Esophagus muscularis mucosa (tissue), 4 donors: ENCODE measurements at regions not wholly inside any gene's neighbourhood (a gene's known extent, or its start where the extent isn't known, plus 50 kb on each side); places are given as distances from the start of the nearest gene placed in this dataset.

Experiments
- EP300 ChIP-seq: sonication (generic); formaldehyde crosslinking; IDR thresholded peaks from one replicate; pipeline ENCODE4 v1.6.1; 2017; ENCODE audit warnings: antibody characterized with exemption
- POLR2A ChIP-seq: fragments of 450-650 bp; IDR thresholded peaks from one replicate; pipeline ENCODE4 v1.6.1; 2017; ENCODE audit warnings: antibody characterized with exemption, moderate library complexity, mild to moderate bottlenecking, low read depth
- TF ChIP-seq, protein P1 (sequence below), 3 experiments: fragments of 200-600 bp in 2 of 3; fragments of 450-650 bp in 1 of 3; sonication (generic) in 2 of 3; IDR thresholded peaks; one replicate each; pipeline ENCODE4 v1.5.1; 2017 to 2019; ENCODE audit warnings: antibody characterized with exemption in 3 of 3, mild to moderate bottlenecking in 2 of 3, moderate library complexity in 1 of 3

- TF ChIP-seq, protein P1, sequence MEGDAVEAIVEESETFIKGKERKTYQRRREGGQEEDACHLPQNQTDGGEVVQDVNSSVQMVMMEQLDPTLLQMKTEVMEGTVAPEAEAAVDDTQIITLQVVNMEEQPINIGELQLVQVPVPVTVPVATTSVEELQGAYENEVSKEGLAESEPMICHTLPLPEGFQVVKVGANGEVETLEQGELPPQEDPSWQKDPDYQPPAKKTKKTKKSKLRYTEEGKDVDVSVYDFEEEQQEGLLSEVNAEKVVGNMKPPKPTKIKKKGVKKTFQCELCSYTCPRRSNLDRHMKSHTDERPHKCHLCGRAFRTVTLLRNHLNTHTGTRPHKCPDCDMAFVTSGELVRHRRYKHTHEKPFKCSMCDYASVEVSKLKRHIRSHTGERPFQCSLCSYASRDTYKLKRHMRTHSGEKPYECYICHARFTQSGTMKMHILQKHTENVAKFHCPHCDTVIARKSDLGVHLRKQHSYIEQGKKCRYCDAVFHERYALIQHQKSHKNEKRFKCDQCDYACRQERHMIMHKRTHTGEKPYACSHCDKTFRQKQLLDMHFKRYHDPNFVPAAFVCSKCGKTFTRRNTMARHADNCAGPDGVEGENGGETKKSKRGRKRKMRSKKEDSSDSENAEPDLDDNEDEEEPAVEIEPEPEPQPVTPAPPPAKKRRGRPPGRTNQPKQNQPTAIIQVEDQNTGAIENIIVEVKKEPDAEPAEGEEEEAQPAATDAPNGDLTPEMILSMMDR (IDR thresholded peaks at IDR 0.05), result no peak
- TF ChIP-seq POLR2A (no peak), EP300 (no peak)
Measured at GRCh38 chr7:159231017-159231416, 86.3 kb upstream of the VIPR2 start.
